Colonic mucosa (tissue), 4 donors: ENCODE measurements at regions not wholly inside any gene's neighbourhood (a gene's known extent, or its start where the extent isn't known, plus 50 kb on each side); places are given as distances from the start of the nearest gene placed in this dataset.
A peak's percentile ranks its signal among the peaks of the same experiment; 100 is the strongest.

ENCODE experiments used
- DNase-seq: peaks from one replicate; pipeline ENCODE4 v3.0.0-alpha.2; 2020
- H3K27ac ChIP-seq: fragments of 200-600 bp; one replicate; pipeline ENCODE4 v1.8.0; 2021
- H3K27me3 ChIP-seq: fragments of 200-600 bp; one replicate; pipeline ENCODE4 v1.8.0; 2021
- H3K36me3 ChIP-seq: fragments of 200-600 bp; one replicate; pipeline ENCODE4 v1.8.0; 2021
- H3K4me1 ChIP-seq: fragments of 200-600 bp; one replicate; pipeline ENCODE4 v1.8.0; 2021; ENCODE audit warnings: mild to moderate bottlenecking
- H3K4me3 ChIP-seq: fragments of 200-600 bp; one replicate; pipeline ENCODE4 v1.8.0; 2021
- H3K9ac ChIP-seq, 2 donors: one replicate each; pipeline ENCODE4 v1.7.0; 2013; ENCODE audit warnings: control low read depth in 2 of 2, low read depth in 2 of 2, low read length in 2 of 2
- H3K9me3 ChIP-seq: fragments of 200-600 bp; one replicate; pipeline ENCODE4 v1.8.0; 2021
- intact Hi-C: fragments of 100-400 bp; cut with DNase I; formaldehyde crosslinking; loops from one replicate; pipeline ENCODE4 v1.14.1; 2022
- TF ChIP-seq, protein P1 (sequence below): fragments of 200-600 bp; IDR thresholded peaks from one replicate; pipeline ENCODE4 v1.8.0; 2022; ENCODE audit warnings: antibody characterized with exemption, mild to moderate bottlenecking
- donor health status: healthy.
- donor health status: DM: no; HTN: no; CAD: no.
- donor health status: DM: no; HTN: no; CAD: no.

DNA sequence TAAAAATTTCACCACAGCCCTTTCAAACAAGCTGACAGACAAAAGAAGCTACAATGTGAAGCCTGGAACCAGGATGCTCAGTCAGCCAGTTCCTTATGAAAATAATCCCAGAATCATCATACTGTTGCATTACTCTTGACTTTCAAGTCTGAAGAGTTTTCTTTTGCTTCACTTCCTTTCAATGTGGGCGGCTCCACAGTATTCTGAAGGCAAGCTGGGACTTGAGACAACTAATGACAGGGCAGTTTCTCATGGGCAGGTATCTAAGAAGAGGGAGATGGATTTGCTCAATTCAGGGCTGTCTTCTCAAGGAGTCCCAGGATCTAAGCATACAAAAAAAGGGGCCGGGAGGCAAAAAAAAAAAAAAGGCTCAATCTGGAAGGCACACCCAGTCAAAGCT lies 173.4 kb downstream of the PAPSS1 start:
- TF ChIP-seq, protein P1, sequence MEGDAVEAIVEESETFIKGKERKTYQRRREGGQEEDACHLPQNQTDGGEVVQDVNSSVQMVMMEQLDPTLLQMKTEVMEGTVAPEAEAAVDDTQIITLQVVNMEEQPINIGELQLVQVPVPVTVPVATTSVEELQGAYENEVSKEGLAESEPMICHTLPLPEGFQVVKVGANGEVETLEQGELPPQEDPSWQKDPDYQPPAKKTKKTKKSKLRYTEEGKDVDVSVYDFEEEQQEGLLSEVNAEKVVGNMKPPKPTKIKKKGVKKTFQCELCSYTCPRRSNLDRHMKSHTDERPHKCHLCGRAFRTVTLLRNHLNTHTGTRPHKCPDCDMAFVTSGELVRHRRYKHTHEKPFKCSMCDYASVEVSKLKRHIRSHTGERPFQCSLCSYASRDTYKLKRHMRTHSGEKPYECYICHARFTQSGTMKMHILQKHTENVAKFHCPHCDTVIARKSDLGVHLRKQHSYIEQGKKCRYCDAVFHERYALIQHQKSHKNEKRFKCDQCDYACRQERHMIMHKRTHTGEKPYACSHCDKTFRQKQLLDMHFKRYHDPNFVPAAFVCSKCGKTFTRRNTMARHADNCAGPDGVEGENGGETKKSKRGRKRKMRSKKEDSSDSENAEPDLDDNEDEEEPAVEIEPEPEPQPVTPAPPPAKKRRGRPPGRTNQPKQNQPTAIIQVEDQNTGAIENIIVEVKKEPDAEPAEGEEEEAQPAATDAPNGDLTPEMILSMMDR = no peak
- intact Hi-C loops = no loop called here
- H3K27me3 ChIP-seq = no peaks in the 10 kb centered on the region
- H3K9me3 ChIP-seq = no peaks in the 10 kb centered on the region
- H3K36me3 ChIP-seq = no peaks in the 10 kb centered on the region
- no peak overlapping the region for H3K9ac ChIP-seq
- H3K4me1 ChIP-seq = no peaks in the 10 kb centered on the region
- DNase-seq = no peak
- no peak overlapping the region for H3K27ac ChIP-seq
- no peak overlapping the region for H3K4me3 ChIP-seq

DNA sequence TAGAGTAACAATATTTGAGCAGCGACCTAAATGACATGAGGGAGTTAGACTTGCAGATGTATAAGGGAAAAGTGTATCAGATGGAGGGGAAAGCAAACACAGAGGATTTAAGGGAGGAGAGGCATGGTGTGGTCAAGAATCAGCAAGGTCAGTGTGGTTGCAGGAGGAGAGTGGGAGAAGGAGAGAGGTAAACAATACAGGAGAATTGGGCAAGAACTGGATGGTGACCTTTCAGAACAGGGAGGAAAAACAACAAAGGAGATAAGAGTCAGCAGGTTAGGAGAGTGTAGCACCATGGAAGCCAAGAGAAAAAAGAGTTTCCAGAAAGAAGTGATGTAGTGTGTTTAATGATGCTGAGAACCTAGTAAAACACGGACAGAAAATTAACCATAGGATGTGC lies 178.5 kb downstream of the PAPSS1 start:
- no peak for DNase-seq
- TF ChIP-seq, protein P1 = no peak
- intact Hi-C loops = no loop called here

DNA sequence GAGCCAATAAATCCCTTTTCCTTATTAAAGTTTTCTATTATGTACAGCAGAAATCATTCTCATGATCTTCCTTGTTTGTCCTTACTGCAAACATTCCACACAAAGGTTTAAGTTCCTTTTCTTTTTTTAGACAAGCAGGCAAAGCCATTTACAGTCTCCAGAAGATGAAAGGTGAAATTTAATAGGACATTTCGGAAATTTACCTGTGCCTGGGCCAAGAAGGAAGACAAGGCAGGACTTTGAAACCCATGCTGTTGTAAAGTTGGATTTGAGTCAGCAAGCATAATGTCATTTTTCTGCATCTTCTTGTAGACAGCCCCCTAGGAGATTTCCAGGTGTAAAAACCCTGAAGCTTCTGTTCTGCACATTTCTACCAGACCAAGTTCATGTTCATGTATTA lies 188.1 kb downstream of the PAPSS1 start:
- no peak overlapping the region for H3K4me3 ChIP-seq
- H3K27ac ChIP-seq = no peak overlapping the region
- H3K27me3 ChIP-seq = no peaks in the 10 kb centered on the region
- TF ChIP-seq, protein P1 = no peak
- peak; percentile 27 for DNase-seq
- H3K4me1 ChIP-seq = no peaks in the 10 kb centered on the region
- H3K36me3 ChIP-seq = no peaks in the 10 kb centered on the region
- no peak overlapping the region for H3K9ac ChIP-seq
- intact Hi-C loops = no loop called here
- no peaks in the 10 kb centered on the region for H3K9me3 ChIP-seq

More for the DNA sequence above, 178.5 kb downstream of the PAPSS1 start:
- no peaks in the 10 kb centered on the region for H3K27me3 ChIP-seq
- H3K9me3 ChIP-seq = no peaks in the 10 kb centered on the region
- H3K4me3 ChIP-seq = no peak overlapping the region
- no peak overlapping the region for H3K27ac ChIP-seq
- H3K9ac ChIP-seq = no peak overlapping the region
- H3K4me1 ChIP-seq = no peaks in the 10 kb centered on the region
- no peaks in the 10 kb centered on the region for H3K36me3 ChIP-seq

DNA sequence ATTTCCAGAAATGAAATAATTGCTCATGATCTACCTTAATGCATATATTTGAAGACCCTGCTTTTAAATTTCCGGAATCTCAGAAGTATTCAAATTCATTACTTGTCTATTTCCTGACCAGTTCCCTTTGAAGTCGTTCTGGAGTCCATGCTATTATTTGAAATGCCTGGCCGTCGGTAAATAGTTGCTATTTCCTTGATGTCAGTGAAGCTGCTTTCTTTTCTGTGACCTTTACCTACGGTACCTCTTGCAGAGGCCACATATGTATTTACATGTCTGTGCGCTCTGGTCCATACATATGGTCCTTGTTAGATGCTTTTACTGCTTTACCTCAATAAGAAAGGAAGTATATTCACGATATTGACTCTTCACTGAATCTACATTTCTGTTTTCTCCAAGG lies 199.7 kb downstream of the PAPSS1 start:
- H3K4me1 ChIP-seq = no peaks in the 10 kb centered on the region
- DNase-seq = no peak
- intact Hi-C loops = no loop called here
- H3K36me3 ChIP-seq = no peaks in the 10 kb centered on the region
- TF ChIP-seq, protein P1 = no peak
- H3K27ac ChIP-seq = no peak overlapping the region
- no peaks in the 10 kb centered on the region for H3K27me3 ChIP-seq
- H3K4me3 ChIP-seq = no peak overlapping the region
- no peaks in the 10 kb centered on the region for H3K9me3 ChIP-seq
- no peak overlapping the region for H3K9ac ChIP-seq

DNA sequence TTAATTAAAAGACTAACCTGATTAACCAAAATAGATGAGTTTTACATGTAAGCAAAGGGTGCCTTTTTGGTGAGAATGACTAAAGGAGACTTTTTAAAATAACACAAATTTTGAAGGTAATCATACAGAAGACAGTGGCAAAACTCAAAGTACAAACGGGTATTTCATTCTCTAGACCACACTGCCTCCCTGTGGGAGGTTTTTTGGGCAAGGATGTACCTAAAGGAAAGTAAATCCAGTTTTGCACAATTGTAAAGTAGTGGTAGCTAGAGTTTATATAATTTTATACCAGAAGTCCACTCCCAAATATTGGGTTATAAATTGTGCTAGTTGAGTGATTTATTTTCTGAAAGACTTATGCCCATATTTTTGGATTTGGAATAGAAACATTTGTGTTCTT lies 201.0 kb downstream of the PAPSS1 start:
- TF ChIP-seq, protein P1 = peak; percentile 20
- no peak overlapping the region for H3K9ac ChIP-seq
- H3K27me3 ChIP-seq = no peaks in the 10 kb centered on the region
- DNase-seq = peak; percentile 19
- intact Hi-C loops = loop anchor here (5.0 kb wide), 1 partner anchor 472 kb away; no protein-coding TSS in a partner anchor
- H3K4me1 ChIP-seq = no peaks in the 10 kb centered on the region
- no peak overlapping the region for H3K27ac ChIP-seq
- no peaks in the 10 kb centered on the region for H3K9me3 ChIP-seq
- H3K4me3 ChIP-seq = no peak overlapping the region
- no peaks in the 10 kb centered on the region for H3K36me3 ChIP-seq
